Spleen (tissue), 7 donors: ENCODE measurements at regions not wholly inside any gene's neighbourhood (a gene's known extent, or its start where the extent isn't known, plus 50 kb on each side); places are given as distances from the start of the nearest gene placed in this dataset.

Source experiments
- CTCF ChIP-seq, 11 experiments: fragments of 200-600 bp in 7 of 11; fragments of 450-650 bp in 4 of 11; sonication (generic) in 4 of 11; IDR thresholded peaks in 8 of 11; conservative IDR thresholded peaks in 3 of 11; 1 replicate in 7 of 11; 2 replicates in 4 of 11; pipeline versions ENCODE4 v1.4.0 to v1.8.0; 2016 to 2021; ENCODE audit warnings: antibody characterized with exemption in 11 of 11, inconsistent platforms in 4 of 11, mild to moderate bottlenecking in 1 of 11
- POLR2AphosphoS5 ChIP-seq, 3 donors: sonication (generic); formaldehyde crosslinking; IDR thresholded peaks; one replicate each; pipeline ENCODE4 v1.5.1; 2017; ENCODE audit warnings: antibody characterized with exemption in 3 of 3
- donor health status: DM: no; HTN: no; CAD: no; lungs with moderate emphysema.
- donor health status: DM: no; HTN: no; CAD: no.
- donor health status: DM: no; HTN: no; CAD: no.

DNA sequence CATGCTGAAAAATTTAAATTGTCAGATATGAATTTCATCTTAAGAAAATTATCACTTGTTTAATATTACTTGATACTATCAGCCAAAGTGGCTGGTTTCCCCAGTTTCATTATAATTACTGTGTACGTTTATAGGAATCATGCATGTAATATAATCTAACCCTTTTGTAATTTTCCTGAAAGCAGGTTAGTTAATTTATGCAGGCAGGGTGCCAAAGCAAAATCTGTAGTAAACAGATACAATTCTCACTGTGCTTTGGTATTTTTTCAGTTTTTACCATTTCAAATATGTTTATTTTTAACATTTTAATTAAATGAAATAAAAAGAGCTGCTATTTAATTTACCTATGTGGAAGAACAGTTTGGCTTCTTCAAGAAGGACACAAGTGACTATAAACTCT, 1227.5 kb upstream of the MIR17HG start:
- TF ChIP-seq CTCF (IDR thresholded peaks at IDR 0.05 in 8 of 11, conservative IDR thresholded peaks at IDR 0.05 in 3 of 11) (no peak), POLR2AphosphoS5 (IDR thresholded peaks at IDR 0.05) (no peak)
